ENCODE measurements at regions not wholly inside any gene's neighbourhood (a gene's known extent, or its start where the extent isn't known, plus 50 kb on each side); places are given as distances from the start of the nearest gene placed in this dataset.
"Not testable (repeated sequence)": the region's sequence is repeated elsewhere in the genome, so short reads cannot be mapped to it uniquely, and the experiment has no call there.

GRCh38 chr10:84007482-84007881 lies 131.8 kb upstream of the GHITM start:
- no peak for DNase-seq

- no peak for DNase-seq
Observed at GRCh38 chr10:84008878-84009277, 130.4 kb upstream of the GHITM start.

- DNase-seq = no peak
Observed at GRCh38 chr10:84012431-84012830, 126.9 kb upstream of the GHITM start.

GRCh38 chr10:84012831-84013458 lies 126.4 kb upstream of the GHITM start:
- DNase-seq = no peak

- DNase-seq = no peak
Observed at GRCh38 chr10:84015877-84016595, 123.3 kb upstream of the GHITM start.

GRCh38 chr10:84018826-84019225 lies 120.5 kb upstream of the GHITM start:
- no peak for DNase-seq

GRCh38 chr10:84019854-84020458 lies 119.4 kb upstream of the GHITM start:
- not testable (repeated sequence) for DNase-seq

- no peak for DNase-seq
Observed at GRCh38 chr10:84026821-84027257, 112.5 kb upstream of the GHITM start.

- DNase-seq = no peak
Observed at GRCh38 chr10:84029840-84030239, 109.5 kb upstream of the GHITM start.

- no peak for DNase-seq
Observed at GRCh38 chr10:84038035-84038434, 101.3 kb upstream of the GHITM start.

- no peak for DNase-seq
Observed at GRCh38 chr10:84039957-84040356, 99.4 kb upstream of the GHITM start.

- no peak for DNase-seq
Observed at GRCh38 chr10:84047258-84048010, 91.9 kb upstream of the GHITM start.

- no peak for DNase-seq
Observed at GRCh38 chr10:84049645-84050011, 89.7 kb upstream of the GHITM start.

- no peak for DNase-seq
Observed at GRCh38 chr10:84053626-84054025, 85.7 kb upstream of the GHITM start.

GRCh38 chr10:84054743-84055142 lies 84.6 kb upstream of the GHITM start:
- no peak for DNase-seq

- DNase-seq = no peak
Observed at GRCh38 chr10:84059526-84059925, 79.8 kb upstream of the GHITM start.

- no peak for DNase-seq
Observed at GRCh38 chr10:84063440-84063839, 75.9 kb upstream of the GHITM start.

- DNase-seq = no peak
Observed at GRCh38 chr10:84065804-84066601, 73.3 kb upstream of the GHITM start.

- no peak for DNase-seq
Observed at GRCh38 chr10:84074521-84074920, 64.8 kb upstream of the GHITM start.

- no peak for DNase-seq
Observed at GRCh38 chr10:84075226-84076046, 63.9 kb upstream of the GHITM start.

- no peak for DNase-seq
Observed at GRCh38 chr10:84076047-84076388, 63.3 kb upstream of the GHITM start.

All from NCI-H1436 (cell line).